ENCODE measurements at regions not wholly inside any gene's neighbourhood (a gene's known extent, or its start where the extent isn't known, plus 50 kb on each side); places are given as distances from the start of the nearest gene placed in this dataset.

- DNase-seq = no peak
Observed at GRCh38 chr5:4661836-4662235, 478.3 kb upstream of the ADAMTS16 start.

GRCh38 chr5:4662756-4663155 is 477.4 kb upstream of the ADAMTS16 start:
- DNase-seq = no peak

- DNase-seq = no peak
Observed at GRCh38 chr5:4665911-4666310, 474.2 kb upstream of the ADAMTS16 start.

GRCh38 chr5:4674166-4674565 is 466.0 kb upstream of the ADAMTS16 start:
- DNase-seq = no peak

GRCh38 chr5:4676934-4677333 is 463.2 kb upstream of the ADAMTS16 start:
- no peak for DNase-seq

- no peak for DNase-seq
Observed at GRCh38 chr5:4684946-4685345, 455.2 kb upstream of the ADAMTS16 start.

- no peak for DNase-seq
Observed at GRCh38 chr5:4698596-4698995, 441.5 kb upstream of the ADAMTS16 start.

- no peak for DNase-seq
Observed at GRCh38 chr5:4699592-4699991, 440.5 kb upstream of the ADAMTS16 start.

- peak; percentile 60 to 75 for DNase-seq
Observed at GRCh38 chr5:4700069-4700468, 440.1 kb upstream of the ADAMTS16 start.

GRCh38 chr5:4700871-4701270 is 439.3 kb upstream of the ADAMTS16 start:
- no peak for DNase-seq

- DNase-seq = no peak
Observed at GRCh38 chr5:4703931-4704458, 436.1 kb upstream of the ADAMTS16 start.

GRCh38 chr5:4704951-4705350 is 435.2 kb upstream of the ADAMTS16 start:
- DNase-seq = no peak

GRCh38 chr5:4716781-4717180 is 423.3 kb upstream of the ADAMTS16 start:
- DNase-seq = no peak

- DNase-seq = no peak
Observed at GRCh38 chr5:4717446-4717845, 422.7 kb upstream of the ADAMTS16 start.

- DNase-seq = no peak
Observed at GRCh38 chr5:4720831-4721230, 419.3 kb upstream of the ADAMTS16 start.

- no peak for DNase-seq
Observed at GRCh38 chr5:4722886-4723285, 417.2 kb upstream of the ADAMTS16 start.

GRCh38 chr5:4725594-4725993 is 414.5 kb upstream of the ADAMTS16 start:
- DNase-seq = no peak

GRCh38 chr5:4730279-4730678 is 409.9 kb upstream of the ADAMTS16 start:
- no peak for DNase-seq

GRCh38 chr5:4734348-4734747 is 405.8 kb upstream of the ADAMTS16 start:
- no peak for DNase-seq

GRCh38 chr5:4735261-4735660 is 404.9 kb upstream of the ADAMTS16 start:
- DNase-seq = no peak

- no peak for DNase-seq
Observed at GRCh38 chr5:4737868-4738267, 402.3 kb upstream of the ADAMTS16 start.

- no peak for DNase-seq
Observed at GRCh38 chr5:4738298-4738697, 401.8 kb upstream of the ADAMTS16 start.

GRCh38 chr5:4740156-4740555 is 400.0 kb upstream of the ADAMTS16 start:
- DNase-seq = no peak

- peak; percentile 39 to 43 for DNase-seq
Observed at GRCh38 chr5:4758550-4758949, 381.6 kb upstream of the ADAMTS16 start.

- DNase-seq = no peak
Observed at GRCh38 chr5:4758996-4759395, 381.1 kb upstream of the ADAMTS16 start.

GRCh38 chr5:4762316-4762715 is 377.8 kb upstream of the ADAMTS16 start:
- DNase-seq = no peak

Data from SHP77 (cell line).